ENCODE measurements at regions not wholly inside any gene's neighbourhood (a gene's known extent, or its start where the extent isn't known, plus 50 kb on each side); places are given as distances from the start of the nearest gene placed in this dataset.

- no peak for TF ChIP-seq TCF4 (CRISPR knock-in tag; IDR thresholded peaks at IDR 0.05; ENCODE audit: borderline replicate concordance)
- TF ChIP-seq ZFP30 (CRISPR knock-in tag; IDR thresholded peaks at IDR 0.05) = no peak
- no peak for TF ChIP-seq PATZ1 (CRISPR knock-in tag; IDR thresholded peaks at IDR 0.05; ENCODE audit: borderline replicate concordance)
- TF ChIP-seq ZC3H10 (CRISPR knock-in tag; IDR thresholded peaks at IDR 0.05) = no peak
- no peak for TF ChIP-seq PPARA (CRISPR knock-in tag; IDR thresholded peaks at IDR 0.05; ENCODE audit: borderline replicate concordance)
- no peak for TF ChIP-seq GLIS3 (CRISPR knock-in tag; IDR thresholded peaks at IDR 0.05)
- TF ChIP-seq RARB (CRISPR knock-in tag; IDR thresholded peaks at IDR 0.05) = no peak
- TF ChIP-seq POU6F1 (CRISPR knock-in tag; IDR thresholded peaks at IDR 0.05; ENCODE audit: borderline replicate concordance, low read depth) = no peak
- no peak for TF ChIP-seq ARNTL (CRISPR knock-in tag; IDR thresholded peaks at IDR 0.05; ENCODE audit: borderline replicate concordance, low read depth)
These were observed 288.6 kb downstream of the NDUFA10 start for GRCh38 chr2:239736358-239737143.
